ENCODE measurements at regions not wholly inside any gene's neighbourhood (a gene's known extent, or its start where the extent isn't known, plus 50 kb on each side); places are given as distances from the start of the nearest gene placed in this dataset.

GRCh38 chr3:16366-16765, 180.2 kb upstream of the CHL1 start:
- Histone ChIP-seq H3K4me1 (ENCODE audit: control insufficient read depth, insufficient read depth, low read length) (no peaks in the 10 kb centered on the region), H3K27ac (ENCODE audit: low read depth, low read length) (no peak overlapping the region), H3K27me3 (ENCODE audit: control insufficient read depth, insufficient read depth, low read length, poor library complexity, severe bottlenecking) (no peaks in the 10 kb centered on the region), H3K36me3 (ENCODE audit: control insufficient read depth, insufficient read depth, low read length) (no peaks in the 10 kb centered on the region), H3K4me3 (ENCODE audit: low read length) (no peak overlapping the region), H3K9me3 (ENCODE audit: control insufficient read depth, low read length) (peaks cover 30% of the 10 kb centered on the region), H3K9ac (ENCODE audit: extremely low read depth, low read length, poor library complexity, severe bottlenecking) (no peak overlapping the region)
- H3K9me3 Mint-ChIP-seq: peaks cover 9% of the 10 kb centered on the region
- DNase-seq: no peak
- no peaks in the 10 kb centered on the region for H3K36me3 Mint-ChIP-seq (ENCODE audit: low read depth)
- no peak for TF ChIP-seq CTCF (conservative IDR thresholded peaks at IDR 0.05)
- H3K4me1 Mint-ChIP-seq: no peaks in the 10 kb centered on the region
- peaks cover 22% of the 10 kb centered on the region for H3K27me3 Mint-ChIP-seq (ENCODE audit: insufficient read depth)
- whole genome bisulfite sequencing, 2 experiments (ENCODE audit: insufficient coverage in 1 of 2, insufficient read length in 1 of 2): 56% methylated on average over 2 of the region's 2 CpGs; no CpG with 5 or more reads in 1 of the 2 experiments
- no peak overlapping the region for H3K4me3 Mint-ChIP-seq
- no peak overlapping the region for H3K27ac Mint-ChIP-seq

GRCh38 chr3:20421-20820, 176.1 kb upstream of the CHL1 start:
- Mint-ChIP-seq H3K36me3 (ENCODE audit: low read depth) (no peaks in the 10 kb centered on the region), H3K4me1 (no peaks in the 10 kb centered on the region), H3K4me3 (no peak overlapping the region), H3K27ac (no peak overlapping the region), H3K27me3 (ENCODE audit: insufficient read depth) (peaks cover 19% of the 10 kb centered on the region), H3K9me3 (no peaks in the 10 kb centered on the region)
- Histone ChIP-seq H3K27ac (ENCODE audit: low read depth, low read length) (no peak overlapping the region), H3K27me3 (ENCODE audit: control insufficient read depth, insufficient read depth, low read length, poor library complexity, severe bottlenecking) (no peaks in the 10 kb centered on the region), H3K36me3 (ENCODE audit: control insufficient read depth, insufficient read depth, low read length) (no peaks in the 10 kb centered on the region), H3K4me1 (ENCODE audit: control insufficient read depth, insufficient read depth, low read length) (no peaks in the 10 kb centered on the region), H3K4me3 (ENCODE audit: low read length) (no peak overlapping the region), H3K9me3 (ENCODE audit: control insufficient read depth, low read length) (peaks cover 27% of the 10 kb centered on the region), H3K9ac (ENCODE audit: extremely low read depth, low read length, poor library complexity, severe bottlenecking) (no peak overlapping the region)
- DNase-seq: no peak
- TF ChIP-seq CTCF (conservative IDR thresholded peaks at IDR 0.05): no peak

GRCh38 chr3:24006-24405, 172.6 kb upstream of the CHL1 start:
- Histone ChIP-seq H3K9ac (ENCODE audit: extremely low read depth, low read length, poor library complexity, severe bottlenecking) (no peak overlapping the region), H3K27me3 (ENCODE audit: control insufficient read depth, insufficient read depth, low read length, poor library complexity, severe bottlenecking) (no peaks in the 10 kb centered on the region), H3K27ac (ENCODE audit: low read depth, low read length) (no peak overlapping the region), H3K4me1 (ENCODE audit: control insufficient read depth, insufficient read depth, low read length) (no peaks in the 10 kb centered on the region), H3K9me3 (ENCODE audit: control insufficient read depth, low read length) (peaks cover 23% of the 10 kb centered on the region), H3K36me3 (ENCODE audit: control insufficient read depth, insufficient read depth, low read length) (no peaks in the 10 kb centered on the region), H3K4me3 (ENCODE audit: low read length) (no peak overlapping the region)
- TF ChIP-seq CTCF (conservative IDR thresholded peaks at IDR 0.05): no peak
- no peaks in the 10 kb centered on the region for H3K4me1 Mint-ChIP-seq
- 44 to 51% methylated on average over 3 of the region's 3 CpGs for WGBS, 2 experiments (ENCODE audit: insufficient coverage in 1 of 2, insufficient read length in 1 of 2)
- H3K4me3 Mint-ChIP-seq: no peak overlapping the region
- H3K27ac Mint-ChIP-seq: no peak overlapping the region
- no peaks in the 10 kb centered on the region for H3K9me3 Mint-ChIP-seq
- H3K27me3 Mint-ChIP-seq (ENCODE audit: insufficient read depth): peaks cover 14% of the 10 kb centered on the region
- no peaks in the 10 kb centered on the region for H3K36me3 Mint-ChIP-seq (ENCODE audit: low read depth)
- DNase-seq: no peak

Data from endodermal cell (in vitro differentiated cells).